HG03196 (cell line): ENCODE measurements at regions not wholly inside any gene's neighbourhood (a gene's known extent, or its start where the extent isn't known, plus 50 kb on each side); places are given as distances from the start of the nearest gene placed in this dataset.
"Not testable (repeated sequence)": the region's sequence is repeated elsewhere in the genome, so short reads cannot be mapped to it uniquely, and the experiment has no call there.

ENCODE experiments used
- ATAC-seq: cut with Tn5 transposase; IDR thresholded peaks from one replicate; pipeline ENCODE4 v1.9.1; 2021; ENCODE audit not compliant: unreplicated experiment

DNA sequence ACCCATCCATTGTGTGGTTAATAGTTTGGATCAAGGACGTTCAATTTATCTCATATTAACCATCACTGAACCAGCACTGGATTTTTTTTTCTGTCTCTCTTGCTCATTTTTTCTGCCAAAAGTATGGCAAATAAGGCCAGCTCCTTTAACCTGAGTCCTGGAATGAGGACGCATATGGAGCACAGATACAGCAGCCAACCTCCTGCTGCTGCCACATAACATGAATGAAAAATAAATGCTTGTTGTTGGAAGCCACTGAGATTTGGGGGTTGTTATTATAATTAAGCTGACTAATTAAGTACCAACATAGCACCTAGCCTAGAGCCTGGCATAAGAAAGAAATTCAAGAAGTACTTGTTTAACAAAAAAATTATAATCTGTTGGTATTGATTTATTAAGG, 335.3 kb upstream of the DUSP10 start:
- ATAC-seq: no peak

DNA sequence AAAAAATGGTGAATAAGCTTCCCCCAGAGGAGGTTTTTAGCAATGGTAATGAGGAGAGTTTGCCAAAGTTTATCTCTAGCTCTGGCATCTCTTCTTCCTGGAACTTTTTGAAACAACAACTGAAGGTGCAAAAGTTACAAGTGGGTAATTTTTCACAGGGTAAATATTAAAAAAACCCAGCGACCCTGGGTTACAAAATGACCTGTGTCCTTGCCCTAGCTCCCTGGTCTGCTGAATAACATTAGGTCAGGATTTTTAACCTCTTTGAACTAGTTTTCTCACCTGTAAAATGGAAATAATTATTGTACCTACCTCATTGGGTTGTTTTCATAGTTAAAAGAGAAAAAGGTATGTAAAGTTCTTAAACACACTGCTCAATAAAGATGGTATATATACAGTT, 332.4 kb upstream of the DUSP10 start:
- no peak for ATAC-seq

DNA sequence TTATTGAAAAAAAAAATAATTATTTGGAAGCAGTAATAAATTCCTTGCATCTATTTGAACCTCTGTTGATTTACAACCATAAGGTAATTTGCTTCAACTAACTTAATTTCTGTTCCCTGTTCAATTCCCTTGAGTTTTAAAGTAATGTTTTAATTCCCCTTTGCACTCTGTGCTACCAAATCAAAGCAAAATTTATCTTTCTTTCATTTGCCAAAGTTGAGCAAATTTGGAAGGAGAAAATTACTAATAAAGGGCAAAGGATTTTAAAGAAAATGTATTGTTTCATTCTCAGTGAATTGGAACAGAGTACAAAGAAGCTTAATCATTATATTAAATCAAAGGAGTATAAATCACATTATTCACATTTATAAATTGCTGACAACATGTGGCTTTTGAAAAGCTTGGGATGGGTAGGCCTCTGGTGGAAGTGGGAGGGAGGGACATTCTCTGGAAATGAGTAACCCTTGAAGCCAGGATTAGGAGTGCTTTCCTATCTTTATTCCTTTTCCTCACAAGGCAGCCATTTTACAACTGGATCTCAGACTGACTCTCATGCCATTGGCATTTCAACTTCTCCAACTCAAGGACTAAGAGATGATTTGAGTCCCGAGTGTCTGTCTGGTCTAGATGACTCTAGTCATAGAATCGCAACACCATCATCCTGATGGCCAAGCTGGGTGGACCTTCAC, 331.6 kb upstream of the DUSP10 start:
- ATAC-seq: no peak

DNA sequence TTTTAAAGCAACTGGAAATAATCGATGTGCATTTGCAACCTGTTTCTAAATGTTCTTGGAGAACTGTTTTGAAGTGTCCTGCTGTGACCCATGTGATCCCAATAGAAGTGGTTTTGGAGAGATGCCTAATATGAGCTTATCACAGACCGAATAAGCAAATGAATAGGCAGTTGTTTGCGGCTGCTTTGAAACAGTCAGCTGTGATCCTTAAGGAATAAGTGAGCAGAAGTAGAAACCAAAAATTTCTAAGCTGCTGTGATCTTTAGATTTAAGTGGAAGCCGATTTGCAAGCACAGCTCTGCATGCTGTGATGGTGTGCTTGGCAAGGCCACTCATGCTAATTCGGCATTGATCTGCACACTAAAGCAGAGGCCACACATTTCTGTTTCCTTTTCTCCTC, 329.5 kb upstream of the DUSP10 start:
- ATAC-seq: no peak

DNA sequence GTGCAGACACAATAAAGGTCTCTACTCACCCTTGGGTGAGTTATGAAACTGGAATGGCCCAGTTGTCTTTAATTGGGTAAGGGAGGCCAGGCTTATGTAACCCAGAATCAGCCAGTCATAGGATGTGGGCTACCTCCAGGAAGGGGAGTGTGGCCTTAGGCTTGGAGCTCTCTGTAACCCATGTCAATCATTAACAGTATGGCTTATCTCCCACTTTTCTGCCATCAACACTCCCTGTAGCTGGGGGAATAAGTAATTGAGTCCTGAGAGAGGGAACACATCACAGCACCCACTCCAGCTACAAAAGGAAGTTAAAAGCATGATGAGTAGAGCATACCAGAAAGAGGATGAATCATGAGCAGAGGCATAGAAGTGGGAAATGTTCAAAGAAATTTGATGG, 327.0 kb upstream of the DUSP10 start:
- ATAC-seq: no peak

DNA sequence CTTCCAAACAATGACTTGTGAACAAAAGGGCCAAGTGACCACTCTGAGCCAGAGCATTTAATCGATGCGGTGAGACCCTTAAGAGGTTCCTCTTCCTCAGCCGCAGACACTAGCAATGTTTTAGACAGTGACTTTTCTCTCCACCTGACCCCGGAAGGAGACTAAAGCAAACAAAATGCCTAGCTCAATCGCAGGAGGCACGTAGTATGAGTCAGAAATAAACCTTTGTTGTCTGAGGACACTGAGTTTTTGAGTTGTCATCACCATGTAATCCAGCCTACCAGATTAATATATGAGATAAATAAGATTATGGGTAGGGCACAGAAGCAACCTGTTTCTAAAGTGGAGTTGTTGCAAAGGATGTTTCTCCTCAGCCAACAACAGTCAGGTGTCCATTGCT, 326.2 kb upstream of the DUSP10 start:
- no peak for ATAC-seq

DNA sequence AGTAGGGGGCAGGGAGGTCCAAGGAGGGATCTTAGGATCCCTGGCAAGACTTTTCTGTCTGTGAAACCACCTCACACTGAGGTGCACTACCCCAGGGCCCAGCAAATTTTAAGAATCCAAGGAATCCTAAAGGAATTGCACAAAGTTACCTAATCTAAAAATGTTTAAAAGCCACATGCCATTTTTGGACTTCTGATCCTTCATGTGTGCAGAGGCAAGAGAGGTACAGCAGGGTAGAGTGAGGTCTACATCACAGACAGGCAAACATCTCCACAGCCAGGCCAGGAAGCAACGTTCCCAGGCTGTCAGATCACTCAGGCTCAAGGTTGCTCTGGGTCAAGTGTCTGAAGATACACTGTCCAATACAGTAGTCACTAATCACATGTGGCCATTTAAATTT, 324.6 kb upstream of the DUSP10 start:
- no peak for ATAC-seq

DNA sequence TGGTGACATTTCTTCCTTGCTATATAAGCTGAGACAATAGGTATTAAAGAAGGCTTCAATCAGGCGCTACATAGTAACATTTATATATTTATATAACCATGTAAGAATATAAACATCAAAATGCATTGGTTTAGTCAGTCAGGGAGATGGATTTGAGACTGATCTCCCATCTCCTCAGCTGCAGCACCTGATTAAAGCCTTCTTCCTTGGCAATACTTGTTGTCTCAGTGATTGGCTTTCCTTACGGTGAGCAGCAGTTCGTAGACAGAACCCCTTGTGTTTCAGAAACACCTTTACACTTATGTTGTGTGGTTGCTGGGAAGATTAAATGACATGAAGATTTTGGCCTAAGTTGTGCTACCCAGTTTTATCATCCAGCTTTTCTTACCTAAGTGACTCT, 323.3 kb upstream of the DUSP10 start:
- no peak for ATAC-seq

DNA sequence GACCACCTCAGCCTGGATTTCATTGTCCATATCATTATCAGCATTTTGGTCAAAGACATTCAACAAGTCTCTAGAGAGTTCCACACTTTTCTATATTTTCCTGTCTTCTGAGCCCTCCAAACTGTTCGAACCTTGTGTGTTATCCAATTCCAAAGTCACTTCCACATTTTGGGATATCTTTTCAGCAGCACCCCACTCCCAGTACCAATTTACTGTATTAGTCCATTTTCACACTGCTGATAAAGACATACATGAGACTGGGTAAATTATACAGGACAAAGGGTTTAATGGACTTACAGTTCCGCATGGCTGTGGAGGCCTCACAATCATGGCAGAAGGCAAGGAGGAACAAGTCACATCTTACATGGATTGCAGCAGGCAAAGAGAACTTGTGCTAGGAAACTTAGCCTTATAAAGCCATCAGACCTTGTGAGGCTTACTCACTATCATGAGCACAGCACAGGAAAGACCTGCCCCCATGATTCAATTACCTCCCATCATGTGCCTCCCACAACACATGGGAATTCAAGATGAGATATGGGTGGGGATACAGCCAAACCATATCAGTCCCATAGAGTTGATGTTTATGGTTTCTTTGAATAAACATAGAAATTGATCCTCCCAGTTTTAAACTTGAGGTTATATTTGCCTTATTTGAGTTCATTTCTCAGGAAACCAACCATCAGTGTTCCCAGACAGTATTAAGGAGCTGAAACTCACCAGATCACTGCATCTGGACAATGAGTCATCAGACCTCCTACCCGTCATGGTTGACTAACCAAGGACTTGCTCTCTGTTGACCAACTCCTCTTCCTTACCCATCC, 322.7 kb upstream of the DUSP10 start:
- ATAC-seq: no peak

DNA sequence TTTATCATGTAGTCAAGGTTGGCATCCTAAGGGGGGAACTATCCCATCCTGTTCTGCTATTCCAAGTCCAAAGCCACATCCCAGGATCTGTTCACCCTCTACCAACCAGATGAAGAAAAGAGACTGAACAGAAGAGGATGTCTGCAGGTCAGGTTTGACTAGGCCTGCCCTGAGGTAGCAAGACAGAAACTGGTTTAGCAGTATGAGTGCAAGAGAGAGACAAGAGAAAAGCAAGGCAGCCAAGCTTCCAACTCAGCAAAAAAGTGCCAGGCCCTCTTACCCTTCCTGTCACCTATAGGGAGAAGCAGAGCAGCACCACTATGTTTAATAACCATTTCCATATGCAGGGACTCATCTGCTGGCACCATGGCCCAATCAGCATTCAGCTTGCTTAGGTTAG, 320.8 kb upstream of the DUSP10 start:
- ATAC-seq: no peak

DNA sequence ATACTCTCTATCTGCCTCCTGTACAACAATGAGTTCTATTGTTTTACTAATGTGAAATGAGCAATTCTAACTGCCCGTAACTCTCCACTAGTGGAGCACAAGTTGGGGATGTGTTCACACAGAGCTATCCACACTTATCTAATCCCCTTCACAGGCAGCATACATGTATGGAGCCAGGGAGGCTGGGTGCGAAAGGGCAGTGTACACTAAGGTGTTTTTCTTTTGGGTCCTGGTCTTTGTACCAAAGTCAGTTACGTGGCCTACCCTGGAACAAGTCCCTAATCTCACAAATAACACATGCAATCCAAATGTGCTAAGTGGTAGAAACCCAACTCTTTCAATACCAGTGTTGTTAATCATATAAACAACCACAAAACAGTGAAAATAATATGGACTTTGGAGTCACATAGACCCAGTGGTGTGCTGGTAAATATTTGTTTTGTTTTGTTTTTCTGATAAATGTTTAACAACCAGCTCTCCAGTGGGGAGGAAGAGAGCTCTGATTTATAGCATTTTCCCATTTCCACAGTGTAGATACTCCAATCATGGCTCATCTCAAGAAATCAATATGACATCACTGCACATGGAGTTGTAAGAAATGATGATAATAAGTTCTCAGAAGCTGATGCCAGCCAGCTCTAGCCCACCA, 319.9 kb upstream of the DUSP10 start:
- ATAC-seq: no peak

DNA sequence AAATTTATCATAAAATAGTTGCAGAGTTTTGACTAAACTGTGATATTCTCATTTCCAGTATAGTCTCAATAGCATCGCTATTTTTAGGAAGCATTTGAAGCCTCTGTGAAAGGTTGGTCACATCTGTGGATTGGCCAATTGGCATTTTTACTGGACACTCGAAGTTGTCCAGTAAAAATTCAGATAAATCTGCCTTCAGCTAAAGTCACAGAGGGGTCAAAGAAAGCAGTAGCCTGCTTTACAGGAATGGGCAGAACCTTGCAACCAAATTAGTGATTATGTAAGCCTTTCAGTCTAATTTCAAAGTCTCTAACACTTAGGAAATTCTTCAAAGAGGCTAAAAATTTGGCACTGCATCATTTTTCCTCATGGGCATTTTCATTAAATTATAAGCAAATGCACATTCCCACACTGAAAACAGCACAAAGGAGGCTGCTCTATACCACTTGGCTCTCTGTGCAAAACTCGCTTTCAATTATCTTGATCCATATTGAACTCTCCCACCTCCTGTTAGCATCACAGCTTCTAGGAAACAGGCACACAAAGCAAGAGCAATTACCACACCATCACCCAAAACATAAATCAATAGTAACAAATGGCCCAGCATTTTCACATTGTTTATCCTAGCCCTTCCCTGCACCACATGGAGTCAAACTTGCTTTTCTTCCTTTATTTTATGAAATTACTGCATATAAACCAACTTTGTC, 318.5 kb upstream of the DUSP10 start:
- ATAC-seq: no peak

DNA sequence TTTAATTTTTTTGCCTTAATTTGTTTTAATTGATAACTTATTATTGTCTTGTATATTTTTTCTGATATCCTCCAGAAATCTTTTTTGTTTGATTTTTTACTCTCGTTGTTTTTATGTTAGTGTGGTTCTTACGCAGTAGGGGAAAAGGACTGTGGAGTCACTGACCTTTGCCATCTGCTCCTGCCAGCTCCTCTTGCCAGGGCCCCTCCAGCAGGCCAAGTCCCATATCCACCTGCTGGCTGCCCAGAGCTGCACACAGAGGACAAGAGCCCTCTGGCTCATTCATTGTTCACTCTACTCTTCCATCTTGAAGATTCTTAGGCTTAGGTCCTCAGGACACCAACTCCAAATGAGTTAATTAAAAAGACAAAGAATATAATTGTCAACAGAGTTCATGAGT, 316.4 kb upstream of the DUSP10 start:
- no peak for ATAC-seq

DNA sequence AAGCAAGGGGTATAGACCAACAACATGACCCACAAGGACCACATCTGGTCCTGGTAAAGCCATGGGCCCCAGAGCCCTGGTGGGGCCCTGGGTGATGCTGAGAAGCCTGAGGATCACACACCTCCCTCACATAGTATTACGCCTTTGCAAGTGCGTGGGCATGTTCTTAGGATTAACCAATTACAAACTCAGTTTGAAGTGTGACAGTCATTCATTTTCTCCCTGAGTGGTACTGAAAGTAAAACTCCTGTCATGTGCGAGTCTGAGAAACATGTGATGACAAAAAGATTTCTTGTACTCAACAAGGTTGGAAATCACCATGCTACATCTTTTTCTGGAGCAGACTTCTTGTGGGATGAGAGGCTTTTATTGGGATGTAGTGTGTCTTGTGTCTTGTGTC, 315.3 kb upstream of the DUSP10 start:
- no peak for ATAC-seq

DNA sequence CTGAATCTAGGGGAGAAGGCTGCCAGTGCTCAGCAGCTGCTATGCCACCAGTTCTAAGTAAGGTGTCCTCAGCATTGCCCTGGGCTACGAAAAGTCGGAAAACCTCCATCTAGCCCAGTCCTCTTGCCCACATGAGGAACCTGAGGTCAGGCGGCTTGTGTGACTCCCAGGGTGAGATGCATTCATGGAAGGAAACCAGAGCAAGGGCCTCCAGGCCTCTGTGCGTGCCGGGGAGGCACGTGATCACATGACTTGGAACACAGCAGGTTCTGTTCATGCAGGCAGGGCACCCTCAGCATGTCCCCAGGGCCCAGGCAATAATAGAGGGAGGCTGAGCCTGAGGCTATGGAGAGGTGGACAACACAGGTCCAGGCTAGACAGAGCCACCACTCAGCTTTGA, 312.5 kb upstream of the DUSP10 start:
- ATAC-seq: no peak

DNA sequence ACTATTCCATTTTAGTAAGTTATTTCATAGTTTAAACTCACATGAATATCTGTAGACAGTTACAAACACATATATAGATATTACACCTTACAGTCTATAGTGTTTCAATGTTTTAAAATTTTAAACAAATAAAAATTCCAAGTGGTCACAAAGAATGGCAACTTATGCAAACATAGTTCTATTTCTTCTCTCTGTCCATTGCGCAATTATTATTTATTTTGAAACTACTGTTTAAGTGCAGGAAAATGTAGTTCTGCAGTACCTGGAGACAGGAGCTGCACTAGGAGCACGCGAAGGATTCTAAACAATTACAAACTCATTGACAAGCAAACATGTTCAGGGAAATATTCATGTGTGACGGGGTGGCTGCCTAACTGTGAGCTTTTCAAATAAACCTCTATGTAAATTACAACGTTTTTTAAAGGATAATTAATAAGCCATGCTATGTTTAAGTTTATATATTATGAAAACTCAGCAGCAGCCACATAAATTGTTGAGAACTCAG, 312.0 kb upstream of the DUSP10 start:
- no peak for ATAC-seq

DNA sequence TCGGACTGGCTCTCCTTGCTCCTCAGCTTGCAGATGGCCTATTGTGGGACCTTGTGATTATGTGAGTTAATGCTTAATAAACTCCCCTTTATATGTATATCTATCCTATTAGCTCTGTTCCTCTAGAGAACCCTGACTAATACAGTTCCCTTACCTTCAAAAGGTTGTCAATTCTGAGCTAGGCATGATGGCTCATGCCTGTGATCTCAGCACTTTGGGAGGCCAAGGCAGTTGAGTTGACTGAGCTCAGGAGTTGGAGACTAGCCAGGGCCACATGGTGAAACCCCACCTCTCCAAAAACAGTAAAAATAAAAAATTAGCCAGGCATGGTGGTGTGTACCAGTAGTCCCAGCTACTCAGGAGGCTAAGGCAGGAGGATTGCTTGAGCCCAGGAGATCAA, 309.4 kb upstream of the DUSP10 start:
- not testable (repeated sequence) for ATAC-seq

DNA sequence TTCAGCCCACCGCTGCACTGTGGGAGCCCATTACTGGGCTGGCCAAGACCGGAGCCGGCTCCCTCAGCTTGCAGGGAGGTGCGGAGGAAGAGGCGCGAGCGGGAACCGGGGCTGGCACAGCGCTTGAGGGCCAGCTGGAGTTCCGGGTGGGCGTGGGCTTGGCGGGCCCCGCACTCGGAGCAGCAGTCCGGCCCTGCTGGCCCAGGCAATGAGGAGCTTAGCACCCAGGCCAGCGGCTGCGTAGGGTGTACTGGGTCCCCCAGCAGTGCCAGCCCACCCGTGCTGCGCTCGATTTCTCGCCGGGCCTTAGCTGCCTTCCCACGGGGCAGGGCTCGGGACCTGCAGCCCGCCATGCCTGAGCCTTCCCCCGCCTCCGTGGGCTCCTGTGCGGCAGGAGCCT, 307.8 kb upstream of the DUSP10 start:
- not testable (repeated sequence) for ATAC-seq

DNA sequence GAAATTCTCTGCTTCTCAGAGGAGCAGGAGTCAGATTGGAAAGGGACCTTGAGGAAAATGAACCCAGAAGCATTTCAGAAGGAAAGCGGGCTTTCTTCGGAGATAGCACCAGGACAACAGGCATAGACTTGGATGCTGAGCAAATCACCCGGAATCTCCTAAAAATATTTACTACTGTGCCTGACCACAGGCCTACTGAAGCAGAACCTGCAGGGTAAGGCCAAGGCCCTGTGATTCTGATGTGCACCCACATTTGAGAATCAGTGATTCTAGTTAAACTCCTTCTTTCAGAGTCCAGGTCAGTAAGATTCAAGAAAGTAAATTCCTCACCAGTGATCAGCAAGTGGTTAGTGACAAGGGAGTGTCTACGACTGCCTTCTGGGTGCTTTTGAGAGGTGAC, 307.3 kb upstream of the DUSP10 start:
- ATAC-seq: no peak

DNA sequence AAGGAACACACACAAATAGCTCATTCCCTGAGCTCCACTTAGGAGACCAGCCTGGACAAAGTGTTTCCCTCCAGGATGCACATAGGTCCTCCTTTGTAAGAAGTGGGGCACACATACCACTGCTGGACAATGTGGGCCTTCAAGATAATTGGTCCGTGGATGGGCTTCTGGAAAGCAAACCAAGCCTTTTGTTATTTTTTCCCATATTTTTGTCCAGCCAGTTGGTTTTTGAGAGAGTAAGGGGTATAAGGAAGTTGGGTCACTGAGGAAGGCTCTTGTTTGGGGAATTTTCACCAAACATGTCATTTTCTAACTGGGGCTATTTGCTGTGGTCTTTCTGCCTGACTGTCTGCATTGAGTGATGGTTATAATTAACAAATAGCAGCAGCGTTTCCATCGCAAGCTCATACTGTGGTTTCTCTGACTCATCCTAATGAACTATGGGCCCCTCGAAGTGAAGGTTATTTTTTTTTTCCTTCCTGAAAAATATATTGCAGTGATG, 306.3 kb upstream of the DUSP10 start:
- peak; percentile 90 for ATAC-seq

DNA sequence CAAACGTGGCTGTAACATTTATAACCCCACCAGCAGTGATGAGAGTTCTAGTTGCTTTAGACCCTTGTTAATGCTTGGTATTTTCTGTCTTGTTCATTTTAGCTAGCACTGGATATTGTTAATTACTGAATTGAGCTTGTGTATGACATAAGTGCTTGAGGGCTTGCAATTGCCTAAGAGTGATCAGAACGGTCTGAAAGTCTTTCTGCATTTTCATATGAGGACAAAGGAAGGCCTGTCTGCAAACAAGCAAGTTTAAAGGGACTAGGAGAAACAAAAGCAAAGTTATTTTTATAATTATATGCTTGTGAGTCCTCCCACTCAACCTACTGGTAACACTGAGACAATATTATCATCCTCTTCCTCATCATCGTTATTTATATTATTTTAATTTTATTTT, 305.5 kb upstream of the DUSP10 start:
- no peak for ATAC-seq
